Panc1 (cell line): ENCODE measurements at regions not wholly inside any gene's neighbourhood (a gene's known extent, or its start where the extent isn't known, plus 50 kb on each side); places are given as distances from the start of the nearest gene placed in this dataset.

Experiments
- CTCF ChIP-seq: fragments of 450-650 bp; IDR thresholded peaks from 2 replicates; pipeline ENCODE4 v1.5.1; 2017; ENCODE audit warnings: mild to moderate bottlenecking
- POLR2AphosphoS5 ChIP-seq: IDR thresholded peaks from 2 replicates; pipeline ENCODE4 v1.6.1; 2012; ENCODE audit warnings: mild to moderate bottlenecking, low read depth, low read length, moderate library complexity
- REST ChIP-seq, 2 experiments: IDR thresholded peaks; 2 replicates each; pipeline ENCODE4 v1.6.1; 2011 to 2012; ENCODE audit warnings: low read depth in 2 of 2, control low read depth in 1 of 2, low read length in 1 of 2, mild to moderate bottlenecking in 1 of 2, moderate library complexity in 1 of 2; ENCODE audit not compliant: insufficient read depth in 1 of 2
- SIN3A ChIP-seq: IDR thresholded peaks from 2 replicates; pipeline ENCODE4 v1.6.1; 2012; ENCODE audit warnings: low read depth, mild to moderate bottlenecking, low read length, moderate library complexity, borderline replicate concordance; ENCODE audit not compliant: insufficient read depth
- TCF7L2 ChIP-seq: IDR thresholded peaks from 2 replicates; pipeline ENCODE4 v1.6.1; 2011; ENCODE audit warnings: mild to moderate bottlenecking, low read depth, low read length, inconsistent platforms

GRCh38 chr12:125300249-125300648, 235.0 kb downstream of the AACS start:
- TF ChIP-seq TCF7L2: no peak
- TF ChIP-seq SIN3A: no peak
- no peak for TF ChIP-seq CTCF
- TF ChIP-seq POLR2AphosphoS5: no peak
- TF ChIP-seq REST (IDR thresholded peaks at IDR 0.05; ENCODE audit: insufficient read depth in 1 of 2, low read depth in 2 of 2, low read length in 1 of 2): no peak
